IPS-20b (cell line): ENCODE measurements at regions not wholly inside any gene's neighbourhood (a gene's known extent, or its start where the extent isn't known, plus 50 kb on each side); places are given as distances from the start of the nearest gene placed in this dataset.
"Not testable (repeated sequence)": the region's sequence is repeated elsewhere in the genome, so short reads cannot be mapped to it uniquely, and the experiment has no call there.

Experiments
- H3K27ac ChIP-seq: one replicate; pipeline ENCODE4 v1.5.1; 2013; ENCODE audit warnings: low read length
- H3K27me3 ChIP-seq: 2 replicates; pipeline ENCODE4 v1.6.1; 2013; ENCODE audit warnings: mild to moderate bottlenecking, low read length, inconsistent platforms; ENCODE audit not compliant: insufficient read depth
- H3K36me3 ChIP-seq: 2 replicates; pipeline ENCODE4 v1.6.1; 2013; ENCODE audit warnings: low read depth, mild to moderate bottlenecking, inconsistent platforms, low read length, moderate library complexity; ENCODE audit not compliant: insufficient read depth
- H3K4me1 ChIP-seq: 2 replicates; pipeline ENCODE4 v1.6.1; 2013; ENCODE audit warnings: mild to moderate bottlenecking, control low read depth, inconsistent platforms, low read length, moderate library complexity; ENCODE audit not compliant: insufficient read depth
- H3K4me3 ChIP-seq: 2 replicates; pipeline ENCODE4 v1.5.1; 2013; ENCODE audit warnings: mild to moderate bottlenecking, low read length, inconsistent platforms
- H3K9ac ChIP-seq: 2 replicates; pipeline ENCODE4 v1.6.1; 2013; ENCODE audit warnings: low read depth, mild to moderate bottlenecking, inconsistent platforms, low read length, moderate library complexity
- H3K9me3 ChIP-seq: 2 replicates; pipeline ENCODE4 v1.6.1; 2013; ENCODE audit warnings: mild to moderate bottlenecking, low read depth, low read length, inconsistent platforms; ENCODE audit not compliant: insufficient read depth

- Histone ChIP-seq H3K9me3 (no peaks in the 10 kb centered on the region), H3K36me3 (no peaks in the 10 kb centered on the region), H3K27ac (no peak overlapping the region), H3K27me3 (no peaks in the 10 kb centered on the region), H3K4me1 (no peaks in the 10 kb centered on the region), H3K4me3 (no peak overlapping the region), H3K9ac (no peak overlapping the region)
Observed at GRCh38 chr18:67145586-67146292, 370.8 kb downstream of the DSEL start.

GRCh38 chr18:67144329-67144728 lies 372.2 kb downstream of the DSEL start:
- Histone ChIP-seq H3K27ac (no peak overlapping the region), H3K36me3 (no peaks in the 10 kb centered on the region), H3K9me3 (no peaks in the 10 kb centered on the region), H3K27me3 (no peaks in the 10 kb centered on the region), H3K4me1 (no peaks in the 10 kb centered on the region), H3K4me3 (no peak overlapping the region), H3K9ac (no peak overlapping the region)

GRCh38 chr18:67143028-67143427 lies 373.5 kb downstream of the DSEL start:
- Histone ChIP-seq H3K9me3 (no peaks in the 10 kb centered on the region), H3K4me3 (no peak overlapping the region), H3K4me1 (no peaks in the 10 kb centered on the region), H3K9ac (no peak overlapping the region), H3K27ac (no peak overlapping the region), H3K36me3 (no peaks in the 10 kb centered on the region), H3K27me3 (no peaks in the 10 kb centered on the region)

DNA sequence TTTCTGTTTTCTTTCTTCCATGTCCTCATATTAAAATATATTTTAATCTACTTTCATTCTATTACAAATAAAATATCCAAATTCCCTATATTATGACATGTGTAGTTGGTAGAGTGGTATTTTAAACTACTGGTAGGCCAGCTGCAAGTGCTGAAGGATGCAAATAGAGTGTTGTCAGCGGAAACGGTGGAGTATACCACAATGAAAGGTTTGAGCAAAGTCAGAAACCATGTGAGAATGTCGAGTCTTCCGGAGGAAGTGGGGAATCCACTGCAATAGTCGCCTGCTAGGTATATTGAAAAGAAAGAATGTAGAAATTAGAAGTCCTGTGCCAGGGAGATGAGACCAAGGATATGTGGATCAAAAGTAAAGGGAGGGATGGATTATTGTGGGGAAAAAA lies 373.9 kb downstream of the DSEL start:
- H3K9ac ChIP-seq, result no peak overlapping the region
- H3K4me1 ChIP-seq, result no peaks in the 10 kb centered on the region
- H3K36me3 ChIP-seq, result no peaks in the 10 kb centered on the region
- no peak overlapping the region for H3K27ac ChIP-seq
- no peaks in the 10 kb centered on the region for H3K27me3 ChIP-seq
- no peak overlapping the region for H3K4me3 ChIP-seq
- no peaks in the 10 kb centered on the region for H3K9me3 ChIP-seq

DNA sequence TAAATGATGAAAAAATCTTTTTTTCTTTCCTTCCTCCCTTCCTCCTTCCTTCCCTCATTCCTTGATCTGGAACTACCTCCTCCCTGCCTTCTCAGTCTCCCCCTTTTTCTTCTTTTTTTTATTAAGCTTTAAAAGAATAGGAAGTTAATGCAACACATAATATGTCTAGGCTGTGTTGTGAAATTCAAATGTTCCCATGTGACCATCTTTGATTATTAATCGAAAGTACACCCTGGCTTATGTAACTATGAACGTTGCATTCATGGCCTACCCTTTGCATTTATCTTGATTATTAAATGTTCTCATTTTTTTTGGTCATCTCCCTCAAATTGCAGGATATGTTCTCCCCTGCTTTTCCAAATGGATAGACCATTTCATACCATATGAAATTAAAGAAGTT lies 376.0 kb downstream of the DSEL start:
- Histone ChIP-seq H3K9ac (no peak overlapping the region), H3K27ac (no peak overlapping the region), H3K4me1 (no peaks in the 10 kb centered on the region), H3K9me3 (no peaks in the 10 kb centered on the region), H3K36me3 (no peaks in the 10 kb centered on the region), H3K27me3 (no peaks in the 10 kb centered on the region), H3K4me3 (no peak overlapping the region)

- Histone ChIP-seq H3K27ac (no peak overlapping the region), H3K4me1 (no peaks in the 10 kb centered on the region), H3K4me3 (no peak overlapping the region), H3K36me3 (no peaks in the 10 kb centered on the region), H3K9me3 (no peaks in the 10 kb centered on the region), H3K27me3 (no peaks in the 10 kb centered on the region), H3K9ac (no peak overlapping the region)
Observed at GRCh38 chr18:67139899-67140298, 376.6 kb downstream of the DSEL start.

- Histone ChIP-seq H3K4me3 (no peak overlapping the region), H3K27me3 (no peaks in the 10 kb centered on the region), H3K9me3 (no peaks in the 10 kb centered on the region), H3K27ac (no peak overlapping the region), H3K9ac (no peak overlapping the region), H3K36me3 (no peaks in the 10 kb centered on the region), H3K4me1 (no peaks in the 10 kb centered on the region)
Observed at GRCh38 chr18:67135981-67136380, 380.5 kb downstream of the DSEL start.

DNA sequence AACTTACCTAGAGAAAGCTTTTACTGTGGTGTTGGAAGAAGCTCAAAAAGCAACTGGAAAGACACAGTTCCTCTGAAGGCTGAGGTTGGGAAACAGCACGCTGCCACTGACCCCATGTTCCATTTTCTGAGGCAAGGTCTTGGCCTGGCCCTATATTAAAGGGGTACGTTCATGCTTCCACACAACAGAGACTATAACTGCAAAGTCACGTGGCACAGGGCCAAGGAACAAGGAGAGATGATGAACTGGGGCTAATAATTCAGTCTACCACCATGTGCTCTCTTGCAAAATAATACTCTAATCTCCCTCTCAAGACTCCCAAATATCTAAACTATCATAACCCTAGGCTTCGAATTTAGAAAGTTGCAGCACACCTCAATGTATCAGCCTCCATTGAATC lies 381.6 kb downstream of the DSEL start:
- Histone ChIP-seq H3K36me3 (no peaks in the 10 kb centered on the region), H3K27me3 (no peaks in the 10 kb centered on the region), H3K27ac (no peak overlapping the region), H3K9ac (no peak overlapping the region), H3K9me3 (no peaks in the 10 kb centered on the region), H3K4me1 (no peaks in the 10 kb centered on the region), H3K4me3 (no peak overlapping the region)

DNA sequence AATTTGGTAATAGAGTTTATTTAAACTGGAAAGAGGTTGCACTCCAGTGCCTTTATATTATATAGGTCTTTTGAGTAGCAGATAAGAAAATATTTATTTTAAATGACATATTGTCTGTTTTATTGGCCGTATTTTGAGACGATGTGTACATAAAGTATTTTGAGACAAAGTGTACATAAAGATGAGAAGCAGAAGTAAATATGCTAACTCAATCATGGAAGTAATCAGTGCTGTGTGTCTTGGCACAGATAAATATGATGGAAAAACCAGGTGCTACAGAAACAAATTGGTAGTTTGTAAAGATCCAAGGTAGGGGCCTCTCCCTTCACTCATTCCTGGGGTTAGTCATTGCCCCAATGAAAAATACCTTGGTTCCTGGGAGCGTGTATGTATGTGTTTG lies 382.9 kb downstream of the DSEL start:
- no peak overlapping the region for H3K4me3 ChIP-seq
- no peaks in the 10 kb centered on the region for H3K36me3 ChIP-seq
- H3K27ac ChIP-seq, result no peak overlapping the region
- H3K9me3 ChIP-seq, result no peaks in the 10 kb centered on the region
- H3K27me3 ChIP-seq, result no peaks in the 10 kb centered on the region
- H3K4me1 ChIP-seq, result no peaks in the 10 kb centered on the region
- H3K9ac ChIP-seq, result no peak overlapping the region

DNA sequence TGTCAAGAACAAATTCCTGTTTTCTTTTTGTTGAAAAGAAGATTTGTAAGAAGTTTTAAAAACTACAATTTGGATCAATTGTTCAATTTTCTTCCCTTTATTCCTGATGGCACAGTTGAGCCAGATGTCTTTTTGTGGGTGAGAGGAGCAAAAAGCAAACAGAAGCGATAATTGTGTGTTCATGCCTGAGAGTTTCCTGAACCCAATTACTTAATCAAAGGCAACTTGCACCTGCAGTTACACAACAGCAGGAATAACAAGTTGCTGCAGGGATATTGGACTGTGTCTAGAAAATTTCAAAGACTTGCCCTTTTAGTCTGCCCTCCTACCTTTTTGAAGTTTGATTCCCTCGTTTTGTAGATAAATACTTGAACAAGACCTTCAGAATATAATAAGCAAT lies 383.6 kb downstream of the DSEL start:
- Histone ChIP-seq H3K27ac (no peak overlapping the region), H3K9me3 (0 out of 2 replicates have a peak, but pooled peaks cover 1% of the 10 kb centered on the region), H3K27me3 (no peaks in the 10 kb centered on the region), H3K36me3 (no peaks in the 10 kb centered on the region), H3K4me1 (no peaks in the 10 kb centered on the region), H3K4me3 (no peak overlapping the region), H3K9ac (no peak overlapping the region)

DNA sequence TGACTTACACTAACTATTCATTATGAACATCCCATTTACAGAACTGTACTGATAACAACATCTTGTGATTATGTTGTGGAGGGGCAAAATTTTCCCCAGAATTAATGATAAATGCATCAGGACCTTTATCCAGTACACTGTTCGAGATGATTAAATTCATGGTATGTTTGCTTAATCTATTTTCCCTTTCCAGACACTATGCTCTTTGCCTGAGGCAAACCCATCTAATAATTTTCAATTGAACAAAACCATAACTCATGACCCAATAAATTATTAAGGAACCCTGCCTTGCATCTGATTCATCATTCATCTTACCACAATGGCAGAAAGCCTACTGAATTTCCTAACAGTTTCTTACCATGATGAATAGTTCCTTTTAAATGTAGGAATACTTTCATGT lies 385.0 kb downstream of the DSEL start:
- Histone ChIP-seq H3K9me3 (0 out of 2 replicates have a peak, but pooled peaks cover 7% of the 10 kb centered on the region), H3K4me1 (no peaks in the 10 kb centered on the region), H3K27me3 (no peaks in the 10 kb centered on the region), H3K9ac (no peak overlapping the region), H3K4me3 (no peak overlapping the region), H3K36me3 (no peaks in the 10 kb centered on the region), H3K27ac (no peak overlapping the region)

- not testable (repeated sequence) for H3K36me3 ChIP-seq, H3K9me3 ChIP-seq, H3K9ac ChIP-seq, H3K4me1 ChIP-seq, H3K27me3 ChIP-seq, H3K27ac ChIP-seq, H3K4me3 ChIP-seq
Observed at GRCh38 chr18:67126751-67127150, 389.8 kb downstream of the DSEL start.
